IgD-negative memory B cell (primary cell): ENCODE measurements at regions not wholly inside any gene's neighbourhood (a gene's known extent, or its start where the extent isn't known, plus 50 kb on each side); places are given as distances from the start of the nearest gene placed in this dataset.

Source experiments
- H3K27ac Mint-ChIP-seq, 3 donors: one replicate each; pipeline ENCODE4 v1.8.0; 2020 to 2022; ENCODE audit warnings: mild to moderate bottlenecking in 3 of 3, mixed read lengths in 3 of 3, moderate library complexity in 1 of 3
- H3K27me3 Mint-ChIP-seq: one replicate; pipeline ENCODE4 v1.8.0; 2021; ENCODE audit warnings: mixed read lengths
- H3K36me3 Mint-ChIP-seq: one replicate; pipeline ENCODE4 v1.8.0; 2020; ENCODE audit warnings: mild to moderate bottlenecking, mixed read lengths
- H3K4me1 Mint-ChIP-seq, 3 donors: one replicate each; pipeline ENCODE4 v1.8.0; 2020 to 2022; ENCODE audit warnings: mixed read lengths in 3 of 3, mild to moderate bottlenecking in 1 of 3
- H3K4me3 Mint-ChIP-seq, 4 donors: one replicate each; pipeline ENCODE4 v1.8.0; 2020 to 2022; ENCODE audit warnings: mild to moderate bottlenecking in 4 of 4, mixed read lengths in 4 of 4, moderate library complexity in 3 of 4
- H3K9me3 Mint-ChIP-seq, 3 donors: one replicate each; pipeline ENCODE4 v1.8.0; 2020 to 2021; ENCODE audit warnings: mixed read lengths in 3 of 3, mild to moderate bottlenecking in 1 of 3

DNA sequence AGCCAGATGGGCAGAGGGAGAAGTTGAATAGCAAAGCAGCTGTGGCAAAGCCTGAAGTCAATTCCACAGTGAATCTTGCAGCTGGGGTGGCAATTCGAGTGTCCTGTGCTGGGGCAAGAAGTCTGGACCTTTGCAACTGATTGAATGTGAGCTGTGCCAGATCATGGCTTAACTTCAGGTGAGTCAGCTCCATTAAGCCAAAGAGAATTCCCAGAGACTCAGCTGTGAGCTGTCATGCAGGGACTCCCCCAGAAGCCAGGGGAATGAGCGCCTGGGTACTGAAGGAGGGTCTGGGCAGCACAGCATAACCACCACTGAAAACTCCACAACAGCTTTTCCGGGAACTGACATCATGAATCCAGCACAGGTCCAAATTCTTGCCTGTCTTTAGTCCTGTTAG is 153.5 kb upstream of the TRPC7 start:
- no peak overlapping the region for H3K4me3 Mint-ChIP-seq
- H3K27ac Mint-ChIP-seq = no peak overlapping the region
- no peaks in the 10 kb centered on the region for H3K4me1 Mint-ChIP-seq
- H3K36me3 Mint-ChIP-seq = peaks cover 2% of the 10 kb centered on the region
- H3K9me3 Mint-ChIP-seq = peaks cover 0 to 3% (median 2%) of the 10 kb centered on the region in 3 donors
- H3K27me3 Mint-ChIP-seq = no peaks in the 10 kb centered on the region

DNA sequence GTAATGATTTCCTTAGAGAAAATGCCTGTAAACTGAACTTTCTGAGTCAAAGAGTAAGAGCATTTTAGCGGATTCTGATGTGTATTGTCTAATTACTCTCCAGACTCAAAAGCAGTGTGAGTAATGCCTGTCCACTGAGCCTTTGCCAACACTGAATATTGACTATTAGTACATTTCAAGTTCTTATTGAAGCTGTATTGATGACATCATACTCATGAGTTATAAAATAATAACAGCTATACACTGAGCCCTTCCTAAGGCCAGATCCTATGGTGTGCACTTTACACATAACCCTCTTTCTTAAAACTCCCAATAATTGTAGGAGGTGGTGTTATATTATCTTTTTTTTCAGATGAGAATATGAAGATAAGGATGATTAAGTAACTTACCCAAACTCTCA is 152.8 kb upstream of the TRPC7 start:
- H3K27ac Mint-ChIP-seq = no peak overlapping the region
- no peaks in the 10 kb centered on the region for H3K27me3 Mint-ChIP-seq
- no peak overlapping the region for H3K4me3 Mint-ChIP-seq
- peaks cover 0 to 2% (median 0%) of the 10 kb centered on the region in 3 donors for H3K9me3 Mint-ChIP-seq
- no peaks in the 10 kb centered on the region for H3K4me1 Mint-ChIP-seq
- peaks cover 2% of the 10 kb centered on the region for H3K36me3 Mint-ChIP-seq

DNA sequence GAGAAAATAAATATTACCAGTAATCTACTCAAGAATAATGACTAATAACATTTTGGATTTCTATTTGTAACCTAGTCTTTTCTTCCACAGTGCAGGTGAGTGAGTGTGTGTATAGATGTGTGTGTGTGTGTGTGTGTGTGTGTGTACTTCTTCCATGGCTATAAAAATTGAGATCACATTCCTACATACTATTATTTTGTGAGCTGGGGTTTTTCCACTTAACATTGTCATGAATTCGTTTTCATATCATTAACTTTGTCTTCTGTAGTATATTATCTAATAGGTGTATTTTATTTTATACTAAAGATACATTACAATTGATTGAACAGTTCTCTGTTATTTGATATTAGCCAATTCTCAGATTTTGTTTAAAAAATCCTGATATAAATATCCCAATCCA is 152.4 kb upstream of the TRPC7 start:
- H3K36me3 Mint-ChIP-seq = peaks cover 2% of the 10 kb centered on the region
- H3K4me1 Mint-ChIP-seq = no peaks in the 10 kb centered on the region
- peaks cover 0 to 2% (median 0%) of the 10 kb centered on the region in 3 donors for H3K9me3 Mint-ChIP-seq
- H3K27ac Mint-ChIP-seq = no peak overlapping the region
- H3K27me3 Mint-ChIP-seq = no peaks in the 10 kb centered on the region
- no peak overlapping the region for H3K4me3 Mint-ChIP-seq

DNA sequence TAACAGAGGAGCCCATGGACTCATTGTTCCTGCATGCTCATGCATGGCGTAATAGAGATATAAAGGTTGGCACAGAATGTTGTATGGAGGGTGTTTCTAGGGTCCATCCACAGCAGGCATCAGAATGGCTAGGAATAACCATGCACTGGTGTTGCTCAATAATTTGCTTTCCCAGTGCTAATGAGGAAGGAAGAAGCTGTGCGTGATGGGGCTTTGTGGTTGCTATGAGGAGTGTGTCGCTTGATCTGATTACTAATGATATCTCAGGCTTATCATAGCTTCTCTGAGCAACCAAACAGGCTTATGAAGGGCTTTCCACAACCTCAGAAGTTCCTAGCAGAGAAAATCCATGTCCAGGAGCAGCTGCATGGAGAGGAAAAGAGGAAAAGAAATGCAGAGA is 151.3 kb upstream of the TRPC7 start:
- H3K4me1 Mint-ChIP-seq = no peaks in the 10 kb centered on the region
- no peaks in the 10 kb centered on the region for H3K27me3 Mint-ChIP-seq
- no peak overlapping the region for H3K4me3 Mint-ChIP-seq
- H3K27ac Mint-ChIP-seq = no peak overlapping the region
- peaks cover 0 to 2% (median 0%) of the 10 kb centered on the region in 3 donors for H3K9me3 Mint-ChIP-seq
- peaks cover 2% of the 10 kb centered on the region for H3K36me3 Mint-ChIP-seq

DNA sequence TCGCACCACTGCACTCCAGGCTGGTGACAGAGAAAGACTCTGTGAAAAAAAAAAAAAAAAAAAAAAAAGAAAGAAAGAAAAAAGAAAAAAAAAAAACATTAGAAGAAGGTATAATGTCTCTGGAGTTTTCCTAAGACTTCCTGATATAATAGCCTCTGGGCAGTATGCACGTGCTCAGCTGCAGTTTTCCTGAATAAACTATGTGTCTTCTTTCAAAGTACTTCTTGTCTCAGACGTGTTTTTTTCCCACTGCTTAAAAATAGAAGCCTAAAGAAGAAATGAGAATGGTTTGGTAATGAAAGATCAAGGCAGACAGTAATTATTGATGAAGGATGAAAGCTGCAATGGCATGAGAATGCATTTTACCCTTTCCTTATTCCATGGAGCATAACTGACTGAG is 148.1 kb upstream of the TRPC7 start:
- no peaks in the 10 kb centered on the region for H3K36me3 Mint-ChIP-seq
- no peaks in the 10 kb centered on the region for H3K27me3 Mint-ChIP-seq
- H3K4me3 Mint-ChIP-seq = no peak overlapping the region
- no peak overlapping the region for H3K27ac Mint-ChIP-seq
- H3K9me3 Mint-ChIP-seq = peaks cover 0 to 2% (median 0%) of the 10 kb centered on the region in 3 donors
- H3K4me1 Mint-ChIP-seq = no peaks in the 10 kb centered on the region

DNA sequence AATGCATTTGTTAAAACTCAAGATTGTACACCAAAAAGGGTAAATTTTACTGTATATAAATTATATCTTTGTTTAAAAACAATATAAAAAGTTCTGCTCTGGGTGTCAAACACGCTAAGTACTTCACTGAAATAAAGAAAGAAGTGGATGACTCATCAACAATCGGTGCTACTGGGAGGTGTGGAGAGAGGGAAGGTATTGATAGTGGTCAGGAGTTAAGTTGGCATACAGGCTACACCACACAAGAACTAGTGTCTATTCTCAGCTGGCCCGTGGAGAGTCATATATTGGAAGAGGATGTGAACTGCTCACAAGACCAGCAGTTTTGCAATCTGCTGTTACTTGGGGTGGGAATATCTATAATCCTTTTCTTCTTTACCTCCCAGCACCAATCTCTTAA is 145.7 kb upstream of the TRPC7 start:
- H3K4me3 Mint-ChIP-seq = no peak overlapping the region
- no peaks in the 10 kb centered on the region for H3K4me1 Mint-ChIP-seq
- H3K36me3 Mint-ChIP-seq = no peaks in the 10 kb centered on the region

DNA sequence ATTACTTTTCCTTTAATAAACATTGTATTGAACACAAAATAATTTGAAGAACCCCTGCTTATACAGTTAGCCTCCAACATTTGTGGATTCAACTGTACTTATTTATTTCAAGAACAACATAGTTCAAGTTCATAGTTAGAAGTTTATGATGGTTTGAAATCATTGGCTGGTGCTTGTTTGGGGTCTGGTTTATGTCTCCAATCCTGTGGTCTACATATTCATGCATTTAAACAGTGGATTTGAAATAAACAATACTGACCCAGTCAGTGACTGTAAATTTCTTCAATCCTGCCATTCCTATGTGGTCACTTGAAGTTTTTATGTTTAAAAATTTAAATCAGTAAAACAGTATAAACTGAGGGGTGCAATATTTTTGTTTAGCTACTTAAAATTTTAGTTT is 145.1 kb upstream of the TRPC7 start:
- H3K27me3 Mint-ChIP-seq = no peaks in the 10 kb centered on the region
- no peak overlapping the region for H3K27ac Mint-ChIP-seq
- no peaks in the 10 kb centered on the region for H3K36me3 Mint-ChIP-seq
- no peaks in the 10 kb centered on the region for H3K4me1 Mint-ChIP-seq
- no peak overlapping the region for H3K4me3 Mint-ChIP-seq
- H3K9me3 Mint-ChIP-seq = peaks cover 0 to 5% (median 2%) of the 10 kb centered on the region in 3 donors

More for the DNA sequence above, 145.7 kb upstream of the TRPC7 start:
- Mint-ChIP-seq H3K27me3 (no peaks in the 10 kb centered on the region), H3K9me3 (peaks cover 0 to 5% (median 2%) of the 10 kb centered on the region in 3 donors), H3K27ac (no peak overlapping the region)

DNA sequence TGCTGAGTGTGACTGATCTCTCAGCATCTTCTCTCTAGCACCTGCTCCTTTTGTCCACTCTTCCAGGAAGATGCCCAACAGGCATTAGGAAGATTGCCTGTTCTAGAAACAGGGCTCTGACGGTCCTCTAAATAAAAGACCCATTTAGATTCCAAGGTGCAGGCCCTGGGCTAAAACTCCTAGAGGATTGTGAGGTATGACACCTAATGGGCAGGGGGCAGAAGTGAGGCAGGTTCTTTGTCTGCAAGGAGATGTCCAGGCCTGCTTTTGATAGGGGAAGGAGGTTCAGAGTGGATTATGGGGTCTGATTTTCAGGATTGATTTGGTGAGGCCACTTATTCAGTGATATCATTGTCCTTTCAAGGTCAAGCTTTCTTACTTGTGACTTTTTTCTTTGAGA is 140.8 kb upstream of the TRPC7 start:
- Mint-ChIP-seq H3K27ac (no peak overlapping the region), H3K27me3 (peaks cover 1% of the 10 kb centered on the region), H3K4me3 (no peak overlapping the region), H3K36me3 (no peaks in the 10 kb centered on the region), H3K4me1 (no peaks in the 10 kb centered on the region), H3K9me3 (peaks cover 0 to 5% (median 2%) of the 10 kb centered on the region in 3 donors)

DNA sequence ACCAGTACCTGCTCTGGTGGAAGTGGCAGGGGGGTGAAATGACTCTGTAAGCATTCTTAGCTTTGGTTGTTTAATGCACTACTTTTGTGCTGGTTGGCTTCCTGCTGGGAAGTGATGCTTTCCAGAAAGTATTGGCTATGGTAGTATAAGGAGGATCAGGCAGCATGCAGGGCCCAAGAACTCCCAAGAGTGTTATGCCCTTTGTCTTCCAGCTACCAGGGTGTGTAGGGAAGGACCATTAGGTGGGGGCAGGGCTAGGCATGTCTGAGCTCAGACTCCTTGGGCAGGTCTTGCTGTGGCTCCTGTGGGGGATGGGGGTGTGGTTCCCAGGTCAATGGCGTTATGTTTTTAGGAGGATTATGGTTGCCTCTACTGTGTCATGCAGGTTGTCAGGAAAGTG is 135.8 kb upstream of the TRPC7 start:
- H3K27ac Mint-ChIP-seq = no peak overlapping the region
- peaks cover 1% of the 10 kb centered on the region for H3K27me3 Mint-ChIP-seq
- H3K4me3 Mint-ChIP-seq = no peak overlapping the region
- H3K36me3 Mint-ChIP-seq = no peaks in the 10 kb centered on the region
- H3K4me1 Mint-ChIP-seq = no peaks in the 10 kb centered on the region
- H3K9me3 Mint-ChIP-seq = peaks cover 2 to 4% (median 3%) of the 10 kb centered on the region in 3 donors

DNA sequence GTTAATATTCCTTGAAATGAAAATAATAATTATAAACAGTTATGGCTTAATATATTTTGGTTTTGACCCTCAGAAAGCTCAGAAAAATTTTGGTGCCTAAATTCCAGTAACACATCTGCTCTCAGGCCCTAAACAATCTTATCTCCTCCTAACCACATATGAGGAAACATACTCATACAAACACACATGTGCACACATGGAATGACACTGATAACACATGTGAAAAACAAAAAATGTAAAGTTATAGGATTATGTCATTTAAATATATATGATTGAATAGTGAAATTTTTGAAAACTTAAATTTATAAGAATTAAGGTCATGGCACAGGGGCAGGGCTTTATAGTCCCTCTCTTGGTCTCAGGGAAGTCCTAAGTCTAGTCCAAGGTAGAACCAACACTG is 127.2 kb upstream of the TRPC7 start:
- Mint-ChIP-seq H3K36me3 (no peaks in the 10 kb centered on the region), H3K9me3 (peaks cover 0 to 2% (median 0%) of the 10 kb centered on the region in 3 donors), H3K27ac (no peak overlapping the region), H3K27me3 (no peaks in the 10 kb centered on the region), H3K4me3 (no peak overlapping the region), H3K4me1 (no peaks in the 10 kb centered on the region)

DNA sequence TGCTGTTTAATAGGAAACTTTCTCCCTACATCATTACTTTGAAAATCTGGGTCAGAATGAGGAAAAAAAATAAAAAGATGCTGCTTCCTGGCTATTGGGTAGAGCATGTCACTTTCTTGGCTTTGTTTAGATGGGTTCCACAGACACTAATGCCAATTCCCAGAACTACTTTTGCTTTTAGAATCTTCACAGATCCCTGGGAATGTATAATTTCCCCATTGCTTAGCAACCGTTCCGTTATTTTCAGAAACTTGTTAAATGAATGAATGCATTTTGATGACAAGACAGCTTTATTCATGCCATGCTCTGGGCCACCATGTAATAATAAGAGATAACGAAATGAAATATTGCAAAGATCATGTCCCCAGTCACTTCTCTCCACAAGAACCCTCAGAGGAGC is 126.5 kb upstream of the TRPC7 start:
- Mint-ChIP-seq H3K9me3 (peaks cover 0 to 2% (median 0%) of the 10 kb centered on the region in 3 donors), H3K4me3 (no peak overlapping the region), H3K4me1 (no peaks in the 10 kb centered on the region), H3K36me3 (no peaks in the 10 kb centered on the region), H3K27me3 (no peaks in the 10 kb centered on the region), H3K27ac (no peak overlapping the region)

DNA sequence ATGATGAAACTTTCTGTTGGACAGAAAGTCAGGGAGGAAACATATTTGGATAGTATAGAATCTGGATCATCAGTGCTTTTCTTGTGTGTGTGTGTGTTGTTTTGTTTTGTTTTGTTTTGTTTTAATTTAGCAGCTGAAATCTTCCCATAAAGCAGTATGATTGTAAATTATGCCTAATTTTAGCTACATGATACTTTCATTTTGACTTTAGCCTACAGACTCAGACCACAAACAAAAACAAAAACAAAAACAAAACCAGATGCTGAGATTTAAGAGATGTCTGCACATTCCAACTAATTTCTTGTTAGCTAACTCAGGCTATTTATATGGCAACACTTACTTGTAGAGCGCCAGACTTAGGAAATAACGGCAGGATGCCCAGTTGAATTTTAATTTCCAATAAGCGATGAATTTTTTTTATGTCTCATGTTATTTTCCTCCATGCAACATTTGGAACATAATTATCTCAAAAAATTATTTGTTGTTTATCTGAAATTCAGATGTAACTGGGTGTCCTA is 119.5 kb upstream of the TRPC7 start:
- Mint-ChIP-seq H3K9me3 (no peaks in the 10 kb centered on the region), H3K27ac (no peak overlapping the region), H3K27me3 (no peaks in the 10 kb centered on the region), H3K36me3 (no peaks in the 10 kb centered on the region), H3K4me1 (no peaks in the 10 kb centered on the region), H3K4me3 (no peak overlapping the region)

DNA sequence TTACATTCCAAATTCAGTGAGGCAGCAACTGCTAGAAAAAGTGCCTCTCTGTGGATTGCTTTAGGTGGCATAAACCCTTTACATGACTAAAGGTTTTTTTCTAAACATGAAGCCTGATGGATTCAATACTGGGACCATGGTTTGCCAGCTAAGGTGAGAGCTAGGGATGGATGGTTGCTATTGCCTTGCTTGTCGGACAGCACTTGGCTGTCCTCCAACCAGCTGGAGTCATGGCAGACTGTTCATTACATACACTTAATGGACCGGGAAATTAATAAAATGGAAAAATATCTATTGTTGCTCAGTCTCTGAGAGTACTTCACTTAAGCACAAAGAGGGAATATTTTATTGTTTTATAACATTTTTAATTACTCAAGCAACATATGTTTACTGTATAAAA is 116.9 kb upstream of the TRPC7 start:
- H3K27me3 Mint-ChIP-seq = no peaks in the 10 kb centered on the region
- no peak overlapping the region for H3K27ac Mint-ChIP-seq
- peaks cover 0 to 2% (median 0%) of the 10 kb centered on the region in 3 donors for H3K9me3 Mint-ChIP-seq
- H3K36me3 Mint-ChIP-seq = peaks cover 1% of the 10 kb centered on the region
- H3K4me3 Mint-ChIP-seq = no peak overlapping the region
- no peaks in the 10 kb centered on the region for H3K4me1 Mint-ChIP-seq

DNA sequence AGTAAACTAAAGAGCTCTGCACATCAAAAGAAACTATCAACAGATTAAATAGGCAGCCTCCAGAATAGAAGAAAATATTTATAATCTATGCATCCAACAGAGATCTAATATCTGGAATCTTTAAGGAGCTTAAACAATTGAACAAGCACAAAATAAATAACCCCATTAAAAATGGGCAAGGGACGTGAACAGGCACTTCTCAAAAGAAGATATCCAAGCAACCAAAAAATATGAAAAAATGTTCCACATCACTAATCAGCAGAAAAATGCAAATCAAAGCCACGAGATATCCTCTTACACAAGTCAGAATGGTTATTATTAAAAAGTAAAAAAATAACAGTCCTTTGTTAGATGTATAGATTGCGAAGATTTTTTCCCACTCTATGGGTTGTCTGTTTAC is 109.1 kb upstream of the TRPC7 start:
- peaks cover 0 to 9% (median 8%) of the 10 kb centered on the region in 3 donors for H3K9me3 Mint-ChIP-seq
- H3K4me3 Mint-ChIP-seq = no peak overlapping the region
- peaks cover 1% of the 10 kb centered on the region for H3K27me3 Mint-ChIP-seq
- peaks cover 0 to 3% (median 0%) of the 10 kb centered on the region in 3 donors for H3K4me1 Mint-ChIP-seq
- H3K27ac Mint-ChIP-seq = no peak overlapping the region
- H3K36me3 Mint-ChIP-seq = peaks cover 3% of the 10 kb centered on the region

DNA sequence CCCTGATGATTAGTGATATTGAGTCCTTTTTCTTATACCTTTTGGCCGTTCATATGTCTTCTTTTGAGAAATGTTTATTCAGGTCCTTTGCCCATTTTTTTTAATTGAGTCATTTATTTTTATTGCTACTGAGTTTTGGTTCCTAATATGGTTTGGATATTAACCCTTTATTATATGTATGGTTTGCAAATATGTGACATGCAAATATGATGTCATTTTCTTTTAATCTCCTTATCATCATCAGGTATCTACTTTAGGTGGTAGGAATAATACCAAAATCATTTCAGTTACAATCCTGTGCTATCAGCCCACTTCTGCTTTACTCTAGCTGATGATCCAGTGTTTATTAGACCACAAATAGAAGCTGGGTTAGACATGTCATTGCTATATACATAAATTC is 102.3 kb upstream of the TRPC7 start:
- Mint-ChIP-seq H3K4me3 (no peak overlapping the region), H3K9me3 (peaks cover 0 to 6% (median 6%) of the 10 kb centered on the region in 3 donors), H3K27ac (no peak overlapping the region), H3K36me3 (no peaks in the 10 kb centered on the region), H3K4me1 (no peaks in the 10 kb centered on the region), H3K27me3 (no peaks in the 10 kb centered on the region)

DNA sequence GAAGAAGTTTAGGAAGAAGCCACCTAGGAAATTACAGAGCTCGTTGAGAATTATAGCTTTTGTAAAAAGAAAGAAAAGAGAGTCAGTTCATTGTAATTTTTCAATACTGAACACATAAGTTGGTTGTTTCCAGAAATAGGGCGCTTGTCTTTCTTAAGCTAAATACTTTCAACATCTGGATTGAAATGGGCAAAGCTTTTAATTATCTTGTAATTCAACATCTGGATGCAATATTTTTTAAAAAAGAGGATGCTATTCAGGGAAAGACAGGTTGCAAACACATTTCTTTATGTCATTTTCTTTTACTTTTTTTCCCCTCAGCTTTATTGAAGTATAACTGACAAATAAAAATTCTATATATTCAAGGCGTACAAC is 100.7 kb upstream of the TRPC7 start:
- Mint-ChIP-seq H3K36me3 (no peaks in the 10 kb centered on the region), H3K4me3 (no peak overlapping the region)

DNA sequence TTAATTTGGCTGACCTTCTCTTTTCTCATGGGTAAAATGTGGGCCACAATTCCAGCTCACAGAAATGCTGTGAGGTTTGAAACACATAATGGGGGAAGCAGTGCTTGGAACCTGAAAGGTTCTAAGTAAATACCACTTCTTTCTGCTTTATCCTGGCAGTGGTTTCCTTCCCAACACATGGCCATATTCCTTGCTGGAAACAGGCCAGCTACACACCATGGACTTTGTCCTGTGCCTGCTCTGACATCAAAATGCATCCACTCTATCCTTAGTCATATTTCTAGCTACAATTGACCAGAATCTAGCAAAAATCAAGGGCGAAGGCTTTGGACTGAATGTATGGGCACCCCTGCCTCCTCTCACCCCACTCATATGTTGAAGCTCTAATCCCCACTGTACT is 93.1 kb upstream of the TRPC7 start:
- Mint-ChIP-seq H3K4me3 (no peak overlapping the region), H3K4me1 (no peaks in the 10 kb centered on the region), H3K36me3 (no peaks in the 10 kb centered on the region), H3K27me3 (no peaks in the 10 kb centered on the region), H3K27ac (no peak overlapping the region), H3K9me3 (no peaks in the 10 kb centered on the region)

More for the DNA sequence above, 100.7 kb upstream of the TRPC7 start:
- Mint-ChIP-seq H3K4me1 (no peaks in the 10 kb centered on the region), H3K27ac (no peak overlapping the region), H3K27me3 (no peaks in the 10 kb centered on the region), H3K9me3 (peaks cover 0 to 6% (median 6%) of the 10 kb centered on the region in 3 donors)
